Fibroblast of lung (primary cell): ENCODE measurements at regions not wholly inside any gene's neighbourhood (a gene's known extent, or its start where the extent isn't known, plus 50 kb on each side); places are given as distances from the start of the nearest gene placed in this dataset.

ENCODE experiments used
- DNase-seq, 2 donors: peaks; one replicate each; pipeline versions ENCODE4 v3.0.0 to v3.0.0-alpha.2; 2010; ENCODE audit warnings: low read depth in 2 of 2
- H2AFZ ChIP-seq: 2 replicates; pipeline ENCODE4 v1.5.1; 2012; ENCODE audit warnings: low read length, control low read depth, inconsistent platforms
- H3K27ac ChIP-seq: 2 replicates; pipeline ENCODE4 v1.5.1; 2011; ENCODE audit warnings: low read length, control low read depth; ENCODE audit not compliant: insufficient read depth
- H3K27me3 ChIP-seq: 2 replicates; pipeline ENCODE4 v1.5.1; 2011; ENCODE audit warnings: mild to moderate bottlenecking, low read length; ENCODE audit not compliant: control insufficient read depth, insufficient read depth
- H3K36me3 ChIP-seq: 2 replicates; pipeline ENCODE4 v1.5.1; 2011; ENCODE audit warnings: low read length; ENCODE audit not compliant: control insufficient read depth, insufficient read depth
- H3K4me1 ChIP-seq: 2 replicates; pipeline ENCODE4 v1.5.1; 2011; ENCODE audit warnings: low read length; ENCODE audit not compliant: control insufficient read depth, insufficient read depth; ENCODE audit errors: extremely low read depth
- H3K4me2 ChIP-seq: 2 replicates; pipeline ENCODE4 v1.5.1; 2011; ENCODE audit warnings: low read length, control low read depth; ENCODE audit not compliant: insufficient read depth; ENCODE audit errors: extremely low read depth
- H3K4me3 ChIP-seq, 4 experiments: fragments of 200-600 bp in 1 of 4; sonication (generic) in 1 of 4; replicated peaks in 1 of 4; 2 replicates each; pipeline ENCODE4 v1.5.1; 2011 to 2016; ENCODE audit warnings: low read length in 4 of 4, low read depth in 3 of 4, mild to moderate bottlenecking in 3 of 4, control low read depth in 2 of 4, inconsistent platforms in 1 of 4, mixed read lengths in 1 of 4; ENCODE audit not compliant: insufficient read depth in 1 of 4; ENCODE audit errors: control extremely low read depth in 1 of 4
- H3K79me2 ChIP-seq: 2 replicates; pipeline ENCODE4 v1.5.1; 2012; ENCODE audit warnings: mild to moderate bottlenecking, low read length, inconsistent platforms; ENCODE audit not compliant: control insufficient read depth, insufficient read depth
- H3K9ac ChIP-seq: 2 replicates; pipeline ENCODE4 v1.5.1; 2011; ENCODE audit warnings: mild to moderate bottlenecking, low read length, control low read depth; ENCODE audit not compliant: insufficient read depth
- H3K9me3 ChIP-seq: 2 replicates; pipeline ENCODE4 v1.5.1; 2012; ENCODE audit warnings: low read depth, low read length; ENCODE audit not compliant: control insufficient read depth, insufficient read depth
- H4K20me1 ChIP-seq: 2 replicates; pipeline ENCODE4 v1.5.1; 2011; ENCODE audit warnings: low read length; ENCODE audit not compliant: control insufficient read depth, insufficient read depth; ENCODE audit errors: extremely low read depth
- EZH2 ChIP-seq: IDR thresholded peaks from 2 replicates; pipeline ENCODE4 v1.5.1; 2012; ENCODE audit warnings: low read length, control low read depth, mild to moderate bottlenecking; ENCODE audit errors: missing control alignments
- TF ChIP-seq, protein P1 (sequence below), 2 donors: IDR thresholded peaks in 1 of 2; conservative IDR thresholded peaks in 1 of 2; 1 replicate in 1 of 2; 2 replicates in 1 of 2; pipeline ENCODE4 v1.5.1; 2011 to 2012; ENCODE audit warnings: low read length in 2 of 2, control low read depth in 1 of 2, inconsistent platforms in 1 of 2, low read depth in 1 of 2, mild to moderate bottlenecking in 1 of 2

GRCh38 chr4:106471151-106471550, 102.6 kb upstream of the GIMD1 start:
- Histone ChIP-seq H3K36me3 (no peaks in the 10 kb centered on the region), H3K4me1 (no peaks in the 10 kb centered on the region), H2AFZ (no peak overlapping the region), H4K20me1 (no peaks in the 10 kb centered on the region), H3K79me2 (no peaks in the 10 kb centered on the region), H3K4me3 (no peak overlapping the region), H3K9me3 (no peaks in the 10 kb centered on the region), H3K27me3 (no peaks in the 10 kb centered on the region), H3K4me2 (no peak overlapping the region), H3K9ac (no peak overlapping the region), H3K27ac (no peak overlapping the region)
- DNase-seq, result no peak
- TF ChIP-seq, protein P1, sequence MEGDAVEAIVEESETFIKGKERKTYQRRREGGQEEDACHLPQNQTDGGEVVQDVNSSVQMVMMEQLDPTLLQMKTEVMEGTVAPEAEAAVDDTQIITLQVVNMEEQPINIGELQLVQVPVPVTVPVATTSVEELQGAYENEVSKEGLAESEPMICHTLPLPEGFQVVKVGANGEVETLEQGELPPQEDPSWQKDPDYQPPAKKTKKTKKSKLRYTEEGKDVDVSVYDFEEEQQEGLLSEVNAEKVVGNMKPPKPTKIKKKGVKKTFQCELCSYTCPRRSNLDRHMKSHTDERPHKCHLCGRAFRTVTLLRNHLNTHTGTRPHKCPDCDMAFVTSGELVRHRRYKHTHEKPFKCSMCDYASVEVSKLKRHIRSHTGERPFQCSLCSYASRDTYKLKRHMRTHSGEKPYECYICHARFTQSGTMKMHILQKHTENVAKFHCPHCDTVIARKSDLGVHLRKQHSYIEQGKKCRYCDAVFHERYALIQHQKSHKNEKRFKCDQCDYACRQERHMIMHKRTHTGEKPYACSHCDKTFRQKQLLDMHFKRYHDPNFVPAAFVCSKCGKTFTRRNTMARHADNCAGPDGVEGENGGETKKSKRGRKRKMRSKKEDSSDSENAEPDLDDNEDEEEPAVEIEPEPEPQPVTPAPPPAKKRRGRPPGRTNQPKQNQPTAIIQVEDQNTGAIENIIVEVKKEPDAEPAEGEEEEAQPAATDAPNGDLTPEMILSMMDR (conservative IDR thresholded peaks at IDR 0.05 in 1 of 2, IDR thresholded peaks at IDR 0.05 in 1 of 2; ENCODE audit: low read depth in 1 of 2, low read length in 2 of 2), result no peak
- no peak for TF ChIP-seq EZH2

DNA sequence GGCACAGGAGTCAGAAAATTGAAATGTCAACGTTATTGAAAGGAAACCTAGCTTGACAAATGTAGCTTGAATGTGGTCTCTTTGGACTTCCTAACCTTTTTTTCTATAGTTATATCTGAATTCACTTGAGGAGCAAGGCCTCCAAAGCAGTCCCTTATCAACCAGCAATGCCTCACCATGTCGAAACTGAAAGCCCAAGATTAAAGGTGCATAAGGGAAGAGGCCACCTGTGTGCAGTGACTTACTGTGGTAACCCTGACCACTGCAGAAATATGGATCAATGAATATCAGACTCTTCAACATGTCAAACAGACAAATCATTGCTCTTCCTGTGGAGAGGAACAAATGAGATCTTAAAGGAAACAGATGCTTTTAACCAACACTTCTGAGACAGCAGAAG, 95.0 kb upstream of the GIMD1 start:
- no peaks in the 10 kb centered on the region for H3K79me2 ChIP-seq

DNA sequence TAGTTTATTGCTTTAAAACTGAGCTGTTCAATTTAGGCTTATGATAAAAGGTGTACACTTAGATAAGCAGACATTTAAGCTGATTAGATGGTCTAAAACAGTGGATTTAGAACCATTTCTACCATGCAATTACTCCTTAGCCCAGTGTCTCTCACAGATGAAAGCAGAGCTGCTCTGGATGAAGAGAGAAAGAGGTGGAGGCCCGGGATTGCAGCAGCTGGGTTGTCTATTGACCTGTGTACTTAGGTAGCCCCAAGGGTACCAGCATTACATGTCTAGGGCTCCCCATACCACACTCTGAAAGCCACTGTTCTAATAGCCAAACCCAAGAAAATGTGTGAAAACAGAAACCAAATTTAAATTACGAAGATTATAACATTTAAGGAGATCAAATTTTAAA, 86.0 kb upstream of the GIMD1 start:
- Histone ChIP-seq H3K27me3 (no peaks in the 10 kb centered on the region), H3K9ac (no peak overlapping the region), H3K4me2 (no peak overlapping the region), H3K9me3 (no peaks in the 10 kb centered on the region), H3K36me3 (no peaks in the 10 kb centered on the region), H3K79me2 (no peaks in the 10 kb centered on the region), H3K4me3 (no peak overlapping the region), H2AFZ (no peak overlapping the region), H3K4me1 (no peaks in the 10 kb centered on the region), H4K20me1 (no peaks in the 10 kb centered on the region), H3K27ac (no peak overlapping the region)
- TF ChIP-seq, protein P1 (conservative IDR thresholded peaks at IDR 0.05 in 1 of 2, IDR thresholded peaks at IDR 0.05 in 1 of 2; ENCODE audit: low read depth in 1 of 2, low read length in 2 of 2), result no peak
- TF ChIP-seq EZH2, result no peak
- DNase-seq, result no peak

More for the DNA sequence above, 95.0 kb upstream of the GIMD1 start:
- H3K36me3 ChIP-seq, result no peaks in the 10 kb centered on the region
- TF ChIP-seq EZH2, result no peak
- TF ChIP-seq, protein P1 (conservative IDR thresholded peaks at IDR 0.05 in 1 of 2, IDR thresholded peaks at IDR 0.05 in 1 of 2; ENCODE audit: low read depth in 1 of 2, low read length in 2 of 2), result no peak
- H3K4me1 ChIP-seq, result no peaks in the 10 kb centered on the region
- no peak overlapping the region for H3K9ac ChIP-seq
- no peak overlapping the region for H3K4me3 ChIP-seq
- H3K27ac ChIP-seq, result no peak overlapping the region
- no peaks in the 10 kb centered on the region for H4K20me1 ChIP-seq
- no peaks in the 10 kb centered on the region for H3K9me3 ChIP-seq
- no peak for DNase-seq
- H3K4me2 ChIP-seq, result no peak overlapping the region
- H3K27me3 ChIP-seq, result no peaks in the 10 kb centered on the region
- no peak overlapping the region for H2AFZ ChIP-seq
